ENCODE measurements at regions not wholly inside any gene's neighbourhood (a gene's known extent, or its start where the extent isn't known, plus 50 kb on each side); places are given as distances from the start of the nearest gene placed in this dataset.

DNA sequence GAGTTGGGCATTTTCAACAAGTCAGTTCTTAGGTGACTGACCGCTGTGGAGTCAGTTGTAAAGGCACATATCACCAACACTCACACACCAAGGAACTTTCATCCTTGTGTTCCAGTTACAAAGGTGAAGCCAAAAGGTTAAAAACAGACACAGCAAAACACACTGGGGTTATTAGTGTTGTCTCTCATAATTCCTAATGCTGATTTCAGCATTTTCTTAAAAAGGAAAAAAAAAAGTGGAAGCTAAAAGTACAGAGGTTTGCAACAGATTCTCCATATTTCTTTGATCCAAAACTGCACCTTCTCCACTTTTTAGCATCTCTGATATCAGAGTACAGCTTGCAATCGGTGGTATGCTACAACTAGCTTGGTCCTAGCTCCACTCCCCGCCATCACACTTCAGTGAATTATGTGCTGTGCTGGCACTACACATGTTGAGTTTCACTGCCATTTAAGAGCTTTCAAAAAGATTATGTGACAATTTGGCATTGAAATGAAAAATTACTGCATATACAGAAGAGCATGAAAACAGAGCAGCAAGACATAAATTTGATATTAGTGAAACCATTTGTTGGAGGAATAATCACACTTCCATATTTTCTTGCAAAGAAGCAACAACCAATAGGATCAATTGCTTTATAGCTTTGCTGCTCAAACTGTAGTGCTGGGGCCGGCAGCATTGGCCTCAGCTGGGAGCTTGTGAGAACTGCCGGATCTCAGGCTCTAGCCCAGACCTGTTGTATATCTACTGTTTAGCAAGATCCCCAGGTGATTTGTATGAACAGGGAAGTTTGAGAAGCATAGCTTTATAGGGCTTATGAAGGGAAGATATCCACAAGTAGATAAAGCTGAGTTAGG lies 62.3 kb upstream of the DAPL1 start:
- Mint-ChIP-seq H3K4me1 (no peaks in the 10 kb centered on the region), H3K27me3 (peaks cover 50% of the 10 kb centered on the region), H3K4me3 (no peak overlapping the region), H3K27ac (no peak overlapping the region), H3K36me3 (ENCODE audit: low read depth) (no peaks in the 10 kb centered on the region)
- no peak for ATAC-seq
- no peak for DNase-seq
- no peaks in the 10 kb centered on the region for H3K9me3 ChIP-seq (ENCODE audit: control insufficient read depth, low read length, poor library complexity, severe bottlenecking)

DNA sequence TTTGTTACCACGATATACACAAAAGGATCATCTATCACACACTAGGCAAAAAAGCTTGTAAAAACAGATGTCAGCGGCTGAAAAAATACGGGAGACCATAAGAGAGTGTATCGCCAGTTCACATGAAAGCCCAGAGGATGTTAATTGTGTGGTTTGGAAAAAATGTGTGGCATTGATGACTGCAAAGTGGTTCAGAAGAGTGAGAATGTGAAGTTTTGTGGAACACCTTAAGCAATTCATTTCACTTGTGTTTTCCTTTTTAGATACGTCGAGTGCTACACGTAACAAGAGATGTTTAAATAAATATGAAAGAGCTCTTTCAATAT lies 61.7 kb upstream of the DAPL1 start:
- H3K27ac Mint-ChIP-seq: no peak overlapping the region
- DNase-seq: no peak
- no peaks in the 10 kb centered on the region for H3K36me3 Mint-ChIP-seq (ENCODE audit: low read depth)
- no peak for ATAC-seq
- H3K4me1 Mint-ChIP-seq: no peaks in the 10 kb centered on the region
- no peak overlapping the region for H3K4me3 Mint-ChIP-seq
- H3K27me3 Mint-ChIP-seq: peaks cover 44% of the 10 kb centered on the region
- no peaks in the 10 kb centered on the region for H3K9me3 ChIP-seq (ENCODE audit: control insufficient read depth, low read length, poor library complexity, severe bottlenecking)

DNA sequence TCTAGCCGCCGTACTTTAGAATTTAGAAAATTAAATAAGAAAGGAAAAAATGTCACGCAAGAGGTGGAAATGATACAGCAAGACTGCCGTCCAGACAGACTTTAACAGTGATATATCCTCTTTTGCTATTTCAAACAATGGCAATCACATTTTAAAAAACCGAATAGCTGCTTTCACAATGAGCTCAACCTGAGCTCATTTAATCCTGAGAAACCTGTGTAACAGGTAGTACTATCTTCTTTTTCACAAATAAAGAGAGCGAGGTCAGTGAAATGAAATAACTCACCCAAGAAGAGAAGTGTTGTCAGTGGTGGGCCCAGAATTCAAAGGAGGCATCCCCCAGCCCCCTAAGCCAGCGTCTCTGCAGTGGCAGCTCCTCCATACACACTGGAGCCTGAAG lies 60.7 kb upstream of the DAPL1 start:
- H3K9me3 ChIP-seq (ENCODE audit: control insufficient read depth, low read length, poor library complexity, severe bottlenecking): no peaks in the 10 kb centered on the region
- Mint-ChIP-seq H3K27me3 (peaks cover 39% of the 10 kb centered on the region), H3K4me3 (no peak overlapping the region), H3K27ac (no peak overlapping the region), H3K36me3 (ENCODE audit: low read depth) (no peaks in the 10 kb centered on the region), H3K4me1 (no peaks in the 10 kb centered on the region)
- ATAC-seq (no peak), DNase-seq (no peak)

DNA sequence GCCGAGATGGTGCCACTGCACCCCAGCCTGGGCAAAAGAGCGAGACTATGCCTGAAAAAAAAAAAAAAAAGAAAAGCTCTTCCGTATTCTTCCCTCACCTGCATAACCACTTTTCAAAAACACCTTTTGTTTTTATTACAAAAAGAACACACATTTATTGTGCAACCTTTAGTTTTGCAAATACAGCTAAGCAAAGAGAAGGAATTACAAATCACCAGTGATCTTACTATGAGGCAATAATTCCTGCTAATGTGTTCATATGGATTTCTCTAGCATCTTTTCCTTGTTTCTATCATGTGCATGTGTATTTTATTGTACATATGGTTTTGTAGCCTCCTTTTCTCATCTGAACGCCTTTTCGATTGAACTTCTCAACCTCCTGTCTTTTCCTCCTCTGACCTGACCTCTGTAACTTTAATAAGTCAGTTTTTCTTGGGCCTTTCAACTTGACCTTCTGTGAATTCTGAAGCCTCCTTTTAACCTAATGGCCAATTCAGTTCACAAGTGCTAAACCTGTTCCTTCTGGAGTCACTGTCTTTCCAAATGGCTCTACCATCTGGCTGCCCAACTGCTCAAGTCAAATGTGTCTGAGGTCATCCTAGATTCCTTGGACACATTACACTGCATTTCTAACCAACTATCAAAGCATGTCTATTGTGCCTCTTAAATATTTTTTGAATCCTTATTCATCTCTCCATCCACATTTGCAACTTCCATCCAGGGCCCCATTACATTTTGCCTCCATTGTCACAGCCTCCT lies 59.1 kb upstream of the DAPL1 start:
- DNase-seq (no peak), ATAC-seq (no peak)
- no peak overlapping the region for H3K27ac Mint-ChIP-seq
- H3K4me1 Mint-ChIP-seq: no peaks in the 10 kb centered on the region
- H3K36me3 Mint-ChIP-seq (ENCODE audit: low read depth): no peaks in the 10 kb centered on the region
- H3K9me3 ChIP-seq (ENCODE audit: control insufficient read depth, low read length, poor library complexity, severe bottlenecking): no peaks in the 10 kb centered on the region
- H3K4me3 Mint-ChIP-seq: no peak overlapping the region
- peaks cover 32% of the 10 kb centered on the region for H3K27me3 Mint-ChIP-seq

DNA sequence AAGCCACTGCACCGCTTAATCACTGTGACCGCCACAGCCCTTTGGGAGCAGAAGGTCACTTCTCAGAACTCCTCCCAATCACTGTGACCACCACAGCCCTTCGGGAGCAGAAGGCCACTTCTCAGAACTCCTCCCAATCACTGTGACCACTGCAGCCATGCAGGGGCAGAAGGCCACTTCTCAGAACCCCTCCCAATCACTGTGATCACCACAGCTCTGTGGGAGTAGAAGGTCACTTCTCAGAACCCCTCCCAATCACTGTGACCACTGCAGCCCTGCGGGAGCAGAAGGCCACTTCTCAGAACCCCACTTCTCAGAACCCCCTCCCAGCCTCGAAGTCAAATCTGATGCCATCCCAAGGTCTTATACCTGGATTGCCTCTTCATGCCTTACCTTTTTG lies 56.8 kb upstream of the DAPL1 start:
- Mint-ChIP-seq H3K36me3 (ENCODE audit: low read depth) (no peaks in the 10 kb centered on the region), H3K4me1 (no peaks in the 10 kb centered on the region), H3K27ac (no peak overlapping the region), H3K27me3 (peaks cover 32% of the 10 kb centered on the region), H3K4me3 (no peak overlapping the region)
- ATAC-seq (no peak), DNase-seq (no peak)
- no peaks in the 10 kb centered on the region for H3K9me3 ChIP-seq (ENCODE audit: control insufficient read depth, low read length, poor library complexity, severe bottlenecking)

DNA sequence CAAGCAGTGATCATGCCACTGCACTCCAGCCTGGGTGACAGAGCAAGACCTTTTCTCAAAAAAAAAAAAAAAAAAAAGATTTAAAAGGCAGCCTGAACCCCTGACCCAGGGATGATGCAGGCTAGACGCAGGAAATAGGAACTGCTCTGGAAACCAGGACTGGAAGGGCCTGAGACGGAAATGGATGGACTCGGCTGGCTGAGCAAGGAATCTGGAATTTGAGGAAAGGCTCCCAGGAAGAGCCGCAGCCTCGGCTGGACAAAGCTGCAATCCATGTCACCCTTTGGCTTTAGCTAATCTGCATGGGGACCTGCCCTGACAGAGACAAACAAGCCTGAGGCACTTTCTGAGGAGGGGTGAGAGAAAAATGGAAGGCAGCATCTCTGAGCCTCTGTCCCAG lies 55.0 kb upstream of the DAPL1 start:
- Mint-ChIP-seq H3K4me3 (no peak overlapping the region), H3K27ac (no peak overlapping the region), H3K36me3 (ENCODE audit: low read depth) (no peaks in the 10 kb centered on the region), H3K27me3 (peaks cover 40% of the 10 kb centered on the region), H3K4me1 (peaks cover 6% of the 10 kb centered on the region)
- DNase-seq (no peak), ATAC-seq (no peak)
- no peaks in the 10 kb centered on the region for H3K9me3 ChIP-seq (ENCODE audit: control insufficient read depth, low read length, poor library complexity, severe bottlenecking)

DNA sequence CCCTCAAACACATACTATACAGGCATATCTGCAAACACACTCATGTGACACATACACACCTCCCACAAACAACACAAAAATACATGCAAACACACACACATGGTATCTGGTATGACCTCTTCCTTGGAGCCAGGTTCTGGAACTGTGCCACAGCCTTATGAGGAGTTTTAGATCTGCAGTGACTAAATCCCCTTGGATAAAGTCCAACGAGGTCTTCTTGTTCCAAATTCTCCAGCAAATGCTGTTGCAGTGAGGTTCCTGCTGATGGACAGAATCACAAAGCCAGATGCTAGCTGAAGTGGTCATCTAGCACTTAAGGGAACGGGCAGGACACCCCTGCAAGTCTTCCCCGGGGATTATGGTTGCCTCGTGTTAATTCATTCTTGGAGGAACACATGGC lies 54.5 kb upstream of the DAPL1 start:
- Mint-ChIP-seq H3K36me3 (ENCODE audit: low read depth) (no peaks in the 10 kb centered on the region), H3K27ac (no peak overlapping the region), H3K4me3 (no peak overlapping the region), H3K4me1 (peaks cover 6% of the 10 kb centered on the region), H3K27me3 (peaks cover 45% of the 10 kb centered on the region)
- no peak for ATAC-seq
- DNase-seq: no peak
- no peaks in the 10 kb centered on the region for H3K9me3 ChIP-seq (ENCODE audit: control insufficient read depth, low read length, poor library complexity, severe bottlenecking)

DNA sequence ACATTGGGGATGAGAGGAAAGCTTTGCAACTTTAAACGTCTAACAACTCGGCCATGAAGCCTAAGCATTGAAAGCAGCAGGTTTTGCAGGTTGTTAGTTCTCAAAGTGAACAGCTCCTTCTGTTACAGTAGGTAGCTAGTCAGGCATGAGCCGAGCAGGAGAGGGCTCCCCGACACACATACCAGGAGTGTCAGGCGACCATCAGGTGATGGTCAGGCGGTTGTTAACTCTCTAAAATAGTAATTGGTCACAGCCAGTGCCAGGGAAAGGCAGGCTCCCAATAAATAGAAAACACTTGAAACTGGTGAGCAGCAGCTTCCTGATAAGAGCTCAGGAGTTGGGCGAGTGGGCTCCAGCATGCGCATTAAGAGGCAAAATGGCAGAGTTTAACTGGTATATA lies 53.5 kb upstream of the DAPL1 start:
- peaks cover 46% of the 10 kb centered on the region for H3K27me3 Mint-ChIP-seq
- ATAC-seq (no peak), DNase-seq (no peak)
- no peaks in the 10 kb centered on the region for H3K9me3 ChIP-seq (ENCODE audit: control insufficient read depth, low read length, poor library complexity, severe bottlenecking)
- H3K4me1 Mint-ChIP-seq: peaks cover 6% of the 10 kb centered on the region
- no peak overlapping the region for H3K4me3 Mint-ChIP-seq
- no peaks in the 10 kb centered on the region for H3K36me3 Mint-ChIP-seq (ENCODE audit: low read depth)
- H3K27ac Mint-ChIP-seq: no peak overlapping the region

DNA sequence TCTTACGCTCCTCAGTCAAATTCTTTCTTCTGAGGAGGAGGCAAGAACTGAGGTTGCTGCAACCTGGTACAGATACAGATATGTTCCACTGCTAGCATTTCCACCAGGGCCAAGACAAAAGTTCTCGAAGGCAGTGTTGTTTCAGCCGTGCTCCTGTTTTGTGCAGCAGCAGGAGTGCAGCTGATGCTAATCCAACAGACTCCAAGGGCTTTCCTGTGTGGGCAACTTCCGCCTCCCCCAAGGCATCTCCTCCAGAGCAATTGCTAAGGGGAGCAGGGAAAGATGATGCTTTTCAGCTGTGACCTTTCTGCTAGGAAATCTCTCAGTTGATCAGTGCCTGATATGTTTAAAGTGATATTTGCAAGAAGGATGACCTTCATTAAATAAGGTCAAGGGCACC lies 52.6 kb upstream of the DAPL1 start:
- Mint-ChIP-seq H3K4me3 (no peak overlapping the region), H3K27ac (no peak overlapping the region), H3K4me1 (peaks cover 6% of the 10 kb centered on the region), H3K27me3 (peaks cover 50% of the 10 kb centered on the region), H3K36me3 (ENCODE audit: low read depth) (no peaks in the 10 kb centered on the region)
- no peaks in the 10 kb centered on the region for H3K9me3 ChIP-seq (ENCODE audit: control insufficient read depth, low read length, poor library complexity, severe bottlenecking)
- no peak for ATAC-seq
- DNase-seq: no peak

DNA sequence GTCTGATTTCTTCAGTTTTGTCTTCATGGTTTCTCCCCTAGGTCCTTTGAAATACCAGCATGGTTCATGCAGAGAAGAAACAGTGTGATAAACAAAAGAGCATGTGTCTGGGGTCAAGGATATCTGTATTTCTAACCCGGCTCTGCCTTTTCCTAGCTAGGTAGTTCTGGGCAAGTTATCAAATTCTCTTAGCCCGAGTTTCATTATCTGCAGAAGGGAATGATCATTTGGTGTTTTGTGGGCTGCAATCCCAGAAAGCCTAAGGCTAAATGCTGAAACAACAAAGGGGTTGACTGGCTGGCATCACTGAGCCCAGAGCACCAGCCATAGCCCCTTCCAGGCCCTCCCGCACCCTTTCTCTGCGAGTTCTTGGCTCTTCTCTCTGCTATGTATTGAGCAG lies 51.7 kb upstream of the DAPL1 start:
- Mint-ChIP-seq H3K27me3 (peaks cover 57% of the 10 kb centered on the region), H3K36me3 (ENCODE audit: low read depth) (no peaks in the 10 kb centered on the region)
- no peaks in the 10 kb centered on the region for H3K9me3 ChIP-seq (ENCODE audit: control insufficient read depth, low read length, poor library complexity, severe bottlenecking)

DNA sequence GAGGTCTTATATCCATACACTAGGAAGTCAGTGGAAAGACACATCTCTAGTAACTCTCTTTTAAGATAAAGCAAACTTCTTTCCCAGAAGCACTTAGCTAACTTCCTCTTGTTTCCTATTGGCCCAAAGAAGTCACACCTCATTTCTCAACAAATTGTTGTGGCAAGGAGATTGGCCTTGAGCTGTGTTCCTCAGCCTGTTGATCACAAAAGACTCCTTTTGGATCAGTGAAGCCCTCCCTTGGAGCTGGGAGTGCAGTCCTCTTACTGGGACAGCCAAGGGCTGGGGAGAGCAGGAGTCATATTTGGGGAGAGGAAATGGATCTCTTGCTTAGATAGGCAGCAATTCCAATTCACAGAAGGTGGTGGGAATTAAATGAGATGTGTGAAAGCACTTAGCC lies 51.2 kb upstream of the DAPL1 start:
- H3K27ac Mint-ChIP-seq: no peak overlapping the region

More for the DNA sequence above, 51.7 kb upstream of the DAPL1 start:
- H3K4me3 Mint-ChIP-seq: no peak overlapping the region
- H3K4me1 Mint-ChIP-seq: peaks cover 6% of the 10 kb centered on the region
- no peak overlapping the region for H3K27ac Mint-ChIP-seq
- ATAC-seq (no peak), DNase-seq (no peak)

DNA sequence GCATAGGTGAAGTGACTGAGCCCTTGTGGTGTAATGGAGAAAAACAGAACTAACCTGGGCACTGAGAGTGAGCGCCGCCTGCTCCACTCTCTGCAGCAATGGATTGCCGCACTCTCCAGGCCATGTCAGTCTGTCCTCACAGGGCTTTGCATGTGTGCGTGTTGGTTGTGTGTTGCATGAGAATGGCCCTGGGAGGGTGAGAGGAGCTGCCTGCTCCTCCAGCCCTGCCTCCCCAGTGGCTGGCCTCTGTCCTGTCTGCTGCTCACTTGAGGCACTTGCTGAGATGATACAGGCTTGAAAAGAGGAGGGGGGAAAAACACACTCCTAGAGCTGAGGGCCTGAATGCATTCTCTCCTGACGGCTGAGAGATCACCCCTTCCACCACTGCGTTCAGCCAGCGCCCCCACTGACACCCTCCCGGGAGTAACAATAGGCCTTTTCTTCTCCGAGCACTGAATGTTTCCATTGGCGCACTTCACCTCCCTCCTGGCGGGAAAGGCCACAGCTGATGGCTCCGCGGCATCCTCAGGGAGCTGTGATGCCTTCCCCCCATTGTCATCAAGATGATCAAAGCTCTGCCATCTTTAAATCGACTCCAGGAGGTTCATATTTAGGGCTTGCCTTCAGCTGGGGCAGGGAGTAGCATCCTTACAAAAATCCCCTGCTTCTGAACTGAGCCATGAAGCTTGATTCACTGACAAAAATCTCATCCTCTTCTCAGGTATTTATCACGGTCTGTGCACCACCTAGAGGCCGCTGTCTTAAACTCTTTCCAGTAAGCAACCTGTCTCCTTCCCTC lies 49.9 kb upstream of the DAPL1 start:
- DNase-seq (peak in 1 of 3 donors; percentile 8), ATAC-seq (peak; percentile 44)
- H3K9me3 ChIP-seq (ENCODE audit: control insufficient read depth, low read length, poor library complexity, severe bottlenecking): peaks cover 3% of the 10 kb centered on the region
- H3K27ac Mint-ChIP-seq: no peak overlapping the region
- H3K4me1 Mint-ChIP-seq: peaks cover 6% of the 10 kb centered on the region
- no peaks in the 10 kb centered on the region for H3K36me3 Mint-ChIP-seq (ENCODE audit: low read depth)
- no peak overlapping the region for H3K4me3 Mint-ChIP-seq
- peaks cover 69% of the 10 kb centered on the region for H3K27me3 Mint-ChIP-seq

More for the DNA sequence above, 51.2 kb upstream of the DAPL1 start:
- Mint-ChIP-seq H3K27me3 (peaks cover 61% of the 10 kb centered on the region), H3K4me3 (no peak overlapping the region), H3K36me3 (ENCODE audit: low read depth) (no peaks in the 10 kb centered on the region), H3K4me1 (peaks cover 6% of the 10 kb centered on the region)
- H3K9me3 ChIP-seq (ENCODE audit: control insufficient read depth, low read length, poor library complexity, severe bottlenecking): peaks cover 3% of the 10 kb centered on the region
- ATAC-seq (no peak), DNase-seq (no peak)

Data from T-helper 17 cell (primary cell).